ENCODE measurements at regions not wholly inside any gene's neighbourhood (a gene's known extent, or its start where the extent isn't known, plus 50 kb on each side); places are given as distances from the start of the nearest gene placed in this dataset.

GRCh38 chr16:14334366-14335080 lies 263.4 kb downstream of the MRTFB start:
- TF ChIP-seq CTCF (IDR thresholded peaks at IDR 0.05; ENCODE audit: low read length) (no peak), EZH2 (optimal IDR thresholded peaks at IDR 0.05; ENCODE audit: low read depth, low read length) (no peak), EZH2phosphoT487 (IDR thresholded peaks at IDR 0.05; ENCODE audit: low read length) (no peak)
